GM23248 (cell line): ENCODE measurements at regions not wholly inside any gene's neighbourhood (a gene's known extent, or its start where the extent isn't known, plus 50 kb on each side); places are given as distances from the start of the nearest gene placed in this dataset.

Experiments
- EZH2 ChIP-seq: fragments of 200-600 bp; sonication (generic); IDR thresholded peaks from 2 replicates; pipeline ENCODE4 v1.6.1; 2018; ENCODE audit warnings: antibody characterized with exemption, mild to moderate bottlenecking; ENCODE audit not compliant: insufficient read depth, poor library complexity, severe bottlenecking
- EZH2phosphoT487 ChIP-seq: fragments of 200-600 bp; sonication (generic); IDR thresholded peaks from 2 replicates; pipeline ENCODE4 v1.6.1; 2018; ENCODE audit warnings: antibody characterized with exemption, moderate library complexity, mild to moderate bottlenecking, low read depth; ENCODE audit not compliant: insufficient read depth

DNA sequence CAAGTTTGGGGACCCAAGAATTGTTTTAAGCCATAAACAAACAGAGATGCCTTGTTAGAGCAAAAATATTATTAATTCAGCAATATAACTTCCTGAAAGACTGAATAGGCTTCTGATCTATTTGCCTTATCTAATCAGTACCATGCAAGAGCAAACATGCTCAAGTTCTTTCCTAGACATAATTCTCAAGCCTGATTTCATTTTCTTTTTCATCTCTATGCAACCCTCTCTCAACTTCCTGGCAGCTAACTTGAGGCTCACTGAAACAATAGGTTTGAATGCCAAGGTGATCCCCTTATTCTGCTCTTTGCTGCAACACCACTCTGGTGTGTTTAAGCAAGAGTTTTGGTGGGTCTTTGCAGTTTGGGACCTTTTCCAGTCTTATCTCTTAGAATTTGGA is 230.9 kb upstream of the CD96 start:
- TF ChIP-seq EZH2: no peak
- TF ChIP-seq EZH2phosphoT487: no peak
